NCI-H2171 (cell line): ENCODE measurements at regions not wholly inside any gene's neighbourhood (a gene's known extent, or its start where the extent isn't known, plus 50 kb on each side); places are given as distances from the start of the nearest gene placed in this dataset.
"Not testable (repeated sequence)": the region's sequence is repeated elsewhere in the genome, so short reads cannot be mapped to it uniquely, and the experiment has no call there.

ENCODE experiments used
- DNase-seq: peaks from one replicate; lab custom pipeline; 2025; lab: John Stamatoyannopoulos, UW

DNA sequence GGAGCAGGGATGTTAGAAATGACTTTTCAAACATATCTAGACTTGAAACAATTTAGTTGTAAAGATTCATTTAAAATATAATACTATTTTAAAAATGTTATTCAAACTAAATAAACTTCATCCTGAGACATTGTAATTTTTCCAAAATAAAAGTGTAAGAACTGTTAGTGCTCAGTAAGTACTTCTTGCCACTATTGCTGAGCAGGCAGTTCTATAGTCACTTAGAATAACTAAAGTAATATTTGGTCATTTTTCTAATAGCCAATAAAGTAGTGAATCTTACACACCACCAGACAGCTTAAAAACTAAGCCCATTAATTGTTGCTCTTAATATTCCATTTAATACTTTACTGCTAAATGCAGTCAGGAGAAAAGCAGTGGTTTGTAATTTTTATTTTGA, 1120.0 kb upstream of the CDH10 start:
- DNase-seq: no peak

DNA sequence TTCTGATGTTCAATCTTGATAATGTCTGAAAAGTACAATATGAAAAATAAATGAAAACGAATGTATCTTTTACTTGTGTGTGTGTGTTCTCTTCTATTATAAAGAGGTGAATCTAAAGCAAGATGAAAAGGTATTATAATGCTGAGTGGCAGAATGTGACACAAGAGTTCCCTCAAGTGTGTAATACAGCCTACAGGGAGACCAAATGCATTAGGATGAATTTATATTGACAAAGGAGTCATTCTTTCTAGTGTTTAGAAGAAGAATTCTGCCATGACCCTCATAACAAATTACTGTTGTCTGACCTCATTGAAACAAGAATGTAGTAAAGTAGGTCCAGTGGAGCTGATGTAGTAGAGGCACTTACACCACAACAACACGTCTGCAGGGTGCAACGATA, 1119.0 kb upstream of the CDH10 start:
- no peak for DNase-seq

DNA sequence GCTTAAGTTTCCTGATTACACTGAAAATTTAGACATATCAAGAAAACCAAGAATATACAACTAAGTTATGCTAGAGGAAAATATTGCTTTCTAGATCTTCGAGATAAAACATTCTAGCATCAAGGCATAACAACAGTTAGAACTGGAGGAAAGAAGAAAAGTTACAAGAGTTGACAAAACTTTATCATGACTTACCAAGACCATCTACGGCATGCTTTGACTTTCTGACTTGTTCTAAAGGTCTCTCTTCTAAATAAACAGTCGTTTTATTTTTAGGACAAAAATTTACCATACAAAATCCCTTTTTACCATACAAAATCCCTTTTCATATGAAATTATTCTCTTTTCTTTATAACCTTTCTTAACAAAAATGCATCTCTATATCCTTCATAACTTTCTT, 1110.1 kb upstream of the CDH10 start:
- DNase-seq: no peak

DNA sequence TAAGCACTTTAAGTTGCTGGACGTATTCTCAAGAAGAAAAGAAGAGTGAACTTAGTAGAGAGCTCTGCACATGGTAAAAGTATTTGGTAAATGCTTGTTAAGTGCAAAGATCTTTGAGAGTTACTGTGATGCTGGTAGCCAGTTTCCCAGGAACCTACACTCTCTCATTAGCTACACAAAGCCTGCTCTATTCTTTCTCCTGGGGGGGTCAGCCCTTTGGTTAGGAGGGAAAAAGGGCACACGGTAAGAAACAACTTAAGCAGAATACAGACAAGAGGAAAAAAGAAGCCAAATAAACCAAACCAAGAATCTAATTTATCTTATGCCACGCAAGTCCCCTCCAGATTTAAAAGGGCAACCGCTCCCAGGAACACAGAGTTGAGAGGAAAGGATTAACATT, 1100.1 kb upstream of the CDH10 start:
- DNase-seq: no peak

DNA sequence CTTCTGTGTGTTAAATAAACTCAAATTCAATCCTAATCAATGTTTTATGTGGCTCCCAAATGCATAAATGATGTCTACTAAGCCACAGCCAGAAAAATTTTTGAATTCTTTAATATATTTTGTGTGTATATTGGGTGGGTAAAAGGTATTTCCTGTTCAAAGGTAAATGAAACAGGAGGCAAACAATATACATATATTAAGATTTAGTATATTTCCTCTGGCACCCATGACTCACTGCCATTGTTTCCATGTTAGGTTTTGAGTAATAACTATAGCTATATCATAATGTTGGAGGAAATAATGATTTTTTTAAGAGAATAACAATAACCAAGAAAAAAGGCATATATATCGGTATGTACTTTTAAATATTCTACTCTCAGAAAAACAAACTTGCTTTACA, 1071.9 kb upstream of the CDH10 start:
- no peak for DNase-seq

DNA sequence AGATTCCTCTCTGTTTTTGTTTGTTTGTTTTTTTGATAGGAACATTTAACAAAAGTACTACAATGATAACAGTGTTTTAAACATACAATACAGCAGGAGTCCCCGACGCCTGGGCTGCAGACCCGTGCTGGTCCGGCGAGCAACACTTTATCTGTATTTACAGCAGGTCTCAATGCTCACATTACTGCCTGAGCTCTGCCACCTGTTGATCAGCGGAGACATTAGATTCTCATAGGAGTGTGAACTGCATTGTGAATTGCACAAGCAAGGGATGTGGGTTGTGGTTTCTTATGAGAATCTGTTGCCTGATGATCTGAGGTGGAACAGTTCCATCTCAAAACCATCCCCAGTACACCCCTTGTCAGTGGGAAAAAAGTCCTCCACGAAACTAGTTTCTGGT, 1068.5 kb upstream of the CDH10 start:
- DNase-seq: no peak

DNA sequence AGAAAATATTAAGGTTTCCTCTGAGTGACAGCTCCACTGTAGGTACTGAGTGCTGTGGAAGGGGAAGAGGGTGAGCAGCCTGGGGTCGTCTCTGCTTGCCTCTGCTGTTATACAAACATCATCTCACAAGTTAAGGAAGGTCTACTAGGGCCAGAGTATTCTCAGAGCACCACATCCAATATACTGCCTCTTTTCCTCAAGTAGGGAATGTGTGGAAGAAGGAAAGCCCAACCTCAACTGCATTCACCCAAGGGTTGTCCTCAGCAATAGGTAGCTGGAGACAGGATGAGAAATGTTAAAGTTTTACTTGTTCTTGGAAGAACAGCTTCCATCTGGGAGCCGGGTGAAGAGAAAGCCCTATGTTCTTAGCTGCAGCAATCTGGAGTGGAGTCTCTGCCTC, 1062.3 kb upstream of the CDH10 start:
- DNase-seq: no peak

DNA sequence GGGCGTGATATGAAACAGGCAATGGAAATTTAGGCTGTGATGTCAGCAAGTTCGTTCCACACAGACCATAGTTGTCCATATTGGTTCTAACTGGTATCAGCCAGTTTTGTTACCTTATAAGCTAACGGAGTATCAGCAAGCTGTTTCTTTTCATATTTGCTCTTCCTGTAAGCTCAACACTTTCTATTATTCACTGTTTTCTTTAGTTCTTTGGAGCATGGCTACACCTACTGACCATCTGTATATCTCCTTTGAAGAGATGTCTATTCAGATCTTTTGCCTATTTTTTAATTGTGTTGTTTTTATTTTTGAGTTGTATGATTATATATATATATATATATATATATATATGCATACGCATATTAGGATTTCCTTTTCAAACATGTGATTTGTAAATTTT, 1057.2 kb upstream of the CDH10 start:
- DNase-seq: no peak

DNA sequence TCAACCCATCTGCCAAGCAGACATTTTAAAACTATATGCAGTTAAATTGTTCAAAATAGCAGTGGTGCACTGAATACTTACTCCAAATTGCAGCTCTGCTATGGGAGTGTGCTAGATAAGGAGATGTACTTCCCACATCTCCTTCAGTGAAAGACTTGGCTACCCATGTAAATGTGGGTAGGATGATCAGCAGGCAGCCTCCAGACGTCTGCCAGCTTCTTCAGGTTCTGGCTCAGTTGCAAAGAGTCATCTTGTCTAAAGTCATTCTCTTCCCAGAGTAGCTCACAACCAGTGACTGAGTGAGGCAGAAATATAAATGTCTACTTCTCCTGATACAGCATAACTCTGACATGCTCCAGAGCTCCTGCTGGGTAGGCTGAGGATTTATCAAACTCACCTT, 1050.0 kb upstream of the CDH10 start:
- no peak for DNase-seq

DNA sequence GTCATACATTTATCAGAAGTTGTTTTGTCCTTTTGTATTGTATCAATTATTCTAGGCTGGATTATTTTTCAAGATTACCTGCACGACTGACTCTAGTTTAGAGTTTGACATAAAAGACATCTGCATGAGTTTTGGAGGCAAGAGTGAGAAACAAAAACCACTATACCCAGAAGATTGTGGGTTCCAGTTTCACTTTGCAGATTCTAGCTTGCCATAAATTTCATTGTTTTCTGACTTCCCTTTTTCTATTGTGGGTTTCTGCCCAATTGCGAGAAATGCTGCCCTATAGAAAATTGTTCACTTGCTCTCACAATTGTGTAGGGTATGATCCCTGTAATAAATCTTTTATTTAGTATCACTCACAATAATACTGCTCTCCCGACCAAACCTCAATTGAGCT, 1043.4 kb upstream of the CDH10 start:
- DNase-seq: no peak

DNA sequence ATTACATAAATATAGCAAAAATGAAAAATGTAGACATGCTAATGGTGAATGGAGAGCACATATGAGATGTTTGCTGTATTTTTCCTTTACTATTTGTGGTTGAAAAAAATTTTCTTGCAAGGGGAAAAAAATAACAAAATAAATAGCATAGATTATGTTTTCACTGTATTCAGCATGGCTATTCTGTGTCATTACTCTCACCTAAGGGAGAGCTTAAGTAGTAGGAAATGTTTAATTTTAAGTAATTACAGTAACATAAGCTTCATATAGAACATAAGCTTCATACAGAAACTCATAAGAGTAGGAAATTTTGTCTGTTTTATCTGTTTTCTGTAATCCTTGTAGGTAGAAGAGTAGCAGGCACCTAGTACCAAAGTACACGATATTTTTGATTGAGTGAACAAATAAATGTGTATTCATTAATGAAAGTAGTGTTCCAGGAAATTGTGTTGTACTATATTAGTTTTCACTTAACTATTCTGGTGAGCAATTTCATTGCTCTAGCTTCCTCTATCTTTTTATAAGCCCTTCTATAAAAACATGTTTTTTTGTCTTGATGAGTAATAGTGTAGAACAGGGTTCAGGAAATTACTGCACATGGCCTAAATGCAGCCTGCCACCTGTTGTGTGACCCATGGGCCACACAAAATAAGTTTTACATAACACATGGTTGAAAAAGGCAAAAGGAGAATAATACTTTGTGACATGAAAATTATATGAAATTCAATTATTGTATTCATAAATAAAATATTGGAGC, 1025.0 kb upstream of the CDH10 start:
- DNase-seq: no peak

DNA sequence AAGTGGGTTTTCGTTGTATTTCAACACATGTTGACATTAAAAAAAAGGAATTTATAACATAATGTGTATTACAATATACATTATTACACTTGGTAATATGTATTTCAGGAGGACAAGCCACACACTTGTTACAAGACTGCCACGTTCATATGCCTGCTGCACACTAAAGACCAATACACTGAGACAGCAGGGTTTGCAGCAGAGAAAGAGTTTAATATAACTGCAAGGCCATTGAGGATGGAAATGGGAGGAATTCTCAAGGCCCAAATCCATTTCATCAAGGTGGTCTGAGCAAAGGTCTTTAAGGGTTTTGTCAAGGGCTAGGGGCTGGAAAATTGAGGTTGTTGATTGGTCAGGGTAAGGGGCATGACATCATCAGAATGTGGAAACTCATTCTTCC, 1017.8 kb upstream of the CDH10 start:
- DNase-seq: no peak

DNA sequence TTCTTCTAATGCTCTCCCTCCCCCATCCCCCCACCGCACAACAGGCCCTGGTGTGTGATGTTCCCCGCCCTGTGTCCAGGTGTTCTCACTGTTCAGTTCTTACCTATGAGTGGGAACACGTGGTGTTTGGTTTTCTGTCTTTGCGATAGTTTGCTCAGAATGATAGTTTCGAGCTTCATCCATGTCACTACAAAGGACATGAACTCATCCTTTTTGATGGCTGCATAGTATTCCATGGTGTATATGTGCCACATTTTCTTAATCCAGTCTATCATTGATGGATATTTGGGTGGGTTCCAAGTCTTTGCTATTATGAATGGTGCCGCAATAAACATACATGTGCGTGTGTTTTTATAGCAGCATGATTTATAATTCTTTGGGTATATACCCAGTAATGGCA, 1005.5 kb upstream of the CDH10 start:
- not testable (repeated sequence) for DNase-seq

DNA sequence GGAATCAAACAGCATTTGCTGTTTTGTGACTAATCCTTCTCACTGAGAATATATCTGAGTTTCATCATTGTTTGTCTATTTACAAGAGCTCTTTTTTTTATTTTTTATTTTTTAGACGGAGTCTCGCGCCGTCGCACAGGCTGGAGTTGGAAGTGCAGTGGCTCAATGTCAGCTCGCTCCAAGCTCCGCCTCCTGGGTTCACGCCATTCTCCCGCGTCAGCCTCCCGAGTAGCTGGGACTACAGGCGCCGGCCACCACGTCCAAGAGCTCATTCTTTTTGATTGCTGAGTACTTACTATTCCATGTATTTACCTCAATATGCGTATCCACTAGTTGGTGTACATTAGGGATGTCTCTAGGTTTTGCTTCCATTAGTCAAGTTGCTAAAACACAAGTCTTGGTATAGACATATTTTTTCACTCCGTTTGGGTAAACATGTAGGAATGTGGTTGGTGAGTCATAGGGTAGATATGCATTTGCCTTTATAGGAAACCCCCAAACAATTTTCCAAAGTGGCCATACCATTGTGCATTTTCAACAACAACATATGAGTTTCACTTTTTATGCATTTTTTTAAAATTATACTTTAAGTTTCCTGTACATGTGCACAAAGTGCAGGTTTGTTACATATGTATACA, 1005.0 kb upstream of the CDH10 start:
- no peak for DNase-seq

DNA sequence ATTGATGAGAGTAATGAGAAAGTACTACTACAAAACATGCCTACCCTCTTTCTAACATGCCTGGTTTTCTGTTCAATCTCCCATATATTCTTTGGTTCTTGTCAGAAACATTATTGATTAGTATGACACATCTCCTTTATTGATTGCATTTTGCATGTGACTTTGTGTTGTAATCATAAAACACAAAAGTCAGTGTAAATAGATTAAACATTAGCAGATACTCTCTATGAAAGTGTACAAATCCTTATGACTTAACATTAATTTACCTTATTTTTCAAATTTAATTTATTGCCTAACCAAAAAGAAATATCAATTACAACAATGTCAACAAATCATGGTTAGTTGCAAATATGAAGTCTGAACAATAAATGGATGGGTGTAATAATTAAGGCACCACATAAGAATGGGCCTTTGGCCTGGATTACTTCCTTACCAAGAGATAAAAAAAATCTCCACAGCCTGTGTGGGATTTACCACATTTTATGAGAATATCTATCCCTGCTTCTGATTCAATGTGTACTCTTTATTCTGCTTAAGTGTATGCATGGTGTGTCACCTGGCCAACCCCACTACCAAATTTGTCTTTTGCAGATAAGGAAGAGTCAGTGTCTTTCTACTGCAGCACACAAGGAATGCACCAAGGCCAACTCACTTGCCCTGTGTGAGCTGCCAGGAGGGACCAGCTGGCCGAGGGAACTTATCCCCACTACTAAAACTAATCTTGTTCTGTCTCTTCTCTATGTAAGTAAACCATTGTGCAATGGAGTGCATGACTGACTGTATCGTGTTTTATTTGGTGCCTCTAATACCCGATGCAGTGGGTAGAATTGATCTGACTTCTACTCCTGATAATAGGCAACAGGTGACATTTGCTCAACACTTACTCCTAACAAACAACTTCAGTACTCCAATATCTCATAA, 1001.9 kb upstream of the CDH10 start:
- DNase-seq: no peak

DNA sequence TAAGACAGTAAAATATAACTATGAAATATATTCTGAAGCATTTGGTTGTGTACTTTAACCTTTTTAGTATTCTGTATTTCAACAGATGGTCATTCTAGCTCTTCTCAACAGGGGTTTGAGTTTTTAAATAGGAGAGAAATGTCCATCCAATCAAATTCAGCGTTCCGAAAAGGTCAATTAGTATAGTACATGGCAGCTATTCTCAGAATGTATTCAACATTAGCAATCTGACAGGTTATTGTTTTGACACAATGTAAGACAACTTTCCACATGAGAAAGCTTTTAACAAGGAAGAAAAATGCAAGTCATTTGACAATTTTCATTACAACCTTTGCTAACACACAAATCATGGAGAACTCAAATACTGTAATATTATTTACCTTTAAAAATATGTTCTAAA, 996.3 kb upstream of the CDH10 start:
- no peak for DNase-seq

DNA sequence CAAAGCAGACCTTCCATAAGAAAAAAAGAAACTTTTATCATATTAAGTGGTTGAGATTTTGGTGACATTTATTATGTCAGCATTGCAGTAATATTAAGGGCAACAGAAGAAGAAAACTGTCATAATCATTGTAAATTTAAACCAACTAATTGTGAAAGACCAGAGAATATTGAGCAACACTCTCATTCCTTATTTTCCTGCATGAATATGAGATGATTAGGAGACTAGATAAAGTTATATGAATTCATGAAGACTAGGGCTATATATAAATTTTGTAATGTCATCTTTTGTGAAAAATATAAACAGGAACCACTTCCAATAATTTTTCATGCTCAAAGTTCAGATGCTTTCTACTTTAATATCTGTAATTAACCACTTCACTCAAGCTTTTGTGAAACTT, 974.5 kb upstream of the CDH10 start:
- no peak for DNase-seq

DNA sequence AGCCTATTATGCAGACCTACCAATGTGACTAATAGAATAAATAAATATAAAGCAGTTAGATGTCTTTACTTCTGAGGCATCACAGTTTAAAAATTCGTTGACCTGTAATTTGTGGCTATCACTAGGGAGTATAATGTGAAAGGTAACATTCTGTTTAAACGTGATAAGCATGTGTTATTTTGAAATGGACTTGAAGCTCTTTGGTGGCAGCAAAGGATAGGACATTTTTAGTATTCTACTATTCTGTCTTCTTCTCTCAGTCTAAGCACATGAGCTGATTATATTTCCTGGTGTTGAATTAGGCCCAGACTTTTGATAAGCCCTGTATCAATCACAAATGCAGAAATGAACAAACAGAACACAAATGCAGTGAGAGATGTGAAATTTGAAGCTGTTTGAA, 974.0 kb upstream of the CDH10 start:
- DNase-seq: no peak

DNA sequence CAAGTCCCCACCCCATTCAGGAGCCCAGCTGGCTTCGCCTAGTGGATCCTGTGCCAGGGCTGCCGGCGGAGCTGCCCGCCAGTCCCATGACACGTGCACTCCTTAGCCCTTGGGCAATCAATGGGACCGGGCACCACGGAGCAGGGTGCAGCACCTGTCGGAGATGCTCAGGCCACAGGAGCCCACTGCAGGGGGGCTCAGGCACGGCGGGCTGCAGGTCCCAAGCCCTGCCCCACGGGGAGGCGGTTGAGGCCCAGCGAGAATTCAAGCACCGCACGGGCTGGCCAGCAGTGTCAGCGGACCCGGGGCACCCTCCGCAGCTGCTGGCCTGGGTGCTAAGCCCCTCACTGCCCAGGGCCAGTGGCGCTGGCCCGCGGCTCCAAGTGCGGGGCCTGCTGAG, 969.7 kb upstream of the CDH10 start:
- no peak for DNase-seq

DNA sequence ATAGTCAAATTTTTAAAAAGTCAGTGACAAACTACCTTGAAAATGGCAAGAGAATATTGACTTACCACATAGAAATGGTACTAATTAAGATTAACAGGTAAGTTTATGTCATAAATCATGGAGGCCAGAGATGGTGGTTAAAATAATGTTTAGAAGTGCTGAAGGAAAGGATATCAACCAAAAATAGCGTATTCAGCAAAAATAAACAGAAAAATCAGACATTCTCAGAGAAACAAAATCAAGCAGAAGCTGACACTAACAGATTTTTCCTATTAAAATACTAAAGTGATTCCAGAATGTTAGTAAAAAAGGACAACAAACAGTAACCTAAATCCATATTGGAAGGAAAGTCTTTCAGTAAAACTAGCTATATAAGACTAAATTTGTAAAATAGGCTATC, 959.9 kb upstream of the CDH10 start:
- DNase-seq: no peak

DNA sequence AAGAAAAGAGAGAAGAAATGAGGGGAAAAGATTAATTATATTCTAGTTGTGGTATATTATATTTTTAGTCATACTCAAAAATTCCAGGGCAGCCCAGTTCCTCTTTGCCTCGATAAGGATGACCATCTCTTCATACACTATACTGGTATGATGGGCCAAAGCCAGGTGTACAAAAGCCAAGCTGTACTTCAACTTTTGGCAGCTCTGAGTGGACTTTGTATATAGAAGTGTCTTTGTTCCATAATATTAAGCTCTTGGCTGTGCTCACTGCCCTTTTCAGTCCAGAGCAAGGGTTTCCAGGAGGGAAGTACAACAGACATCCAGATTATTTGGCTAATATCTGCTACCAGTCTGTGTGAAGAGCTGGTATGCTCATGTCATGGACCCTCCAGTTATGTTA, 934.3 kb upstream of the CDH10 start:
- no peak for DNase-seq

DNA sequence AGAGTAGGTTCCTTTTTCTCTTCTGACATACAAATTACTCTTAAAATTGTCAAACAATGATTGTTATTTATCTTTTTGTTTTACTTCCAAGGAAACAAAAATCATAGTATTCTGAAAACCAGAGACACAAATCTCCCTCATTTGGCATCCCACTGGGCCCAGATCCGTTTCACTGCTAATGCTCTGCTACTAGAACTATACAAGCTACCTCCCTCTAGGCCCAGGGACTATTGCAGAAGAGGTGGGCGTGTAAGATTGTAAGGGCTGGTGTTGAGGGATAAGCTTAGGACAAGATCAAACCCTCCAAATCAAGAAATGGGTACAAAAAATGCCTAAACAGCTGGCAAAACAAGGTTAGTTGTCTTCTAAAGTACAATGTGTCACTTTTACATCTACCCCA, 928.9 kb upstream of the CDH10 start:
- no peak for DNase-seq

DNA sequence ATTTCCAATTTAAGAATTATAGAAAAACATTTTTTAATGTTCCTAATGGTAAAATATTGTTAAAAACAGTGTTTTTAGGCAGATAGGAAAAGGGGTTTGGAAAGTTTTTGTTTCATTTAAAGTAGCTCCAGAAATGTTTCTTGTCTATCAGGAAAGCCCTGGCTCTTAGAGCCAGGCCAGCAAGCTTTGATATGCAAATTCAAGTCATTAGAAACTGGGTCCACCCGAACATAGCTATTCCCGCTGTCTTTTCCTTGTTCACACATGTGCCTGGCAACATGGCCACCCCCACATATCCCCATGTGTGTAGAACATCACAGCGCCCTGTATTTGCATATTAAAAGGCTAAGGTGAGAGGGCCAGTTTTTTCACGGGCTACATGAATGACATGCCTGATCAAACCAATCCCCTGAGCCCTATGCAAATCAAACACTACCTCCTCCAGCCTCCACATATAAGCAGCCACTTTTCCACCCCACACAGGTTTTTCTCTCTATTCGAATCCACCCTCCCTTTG, 925.3 kb upstream of the CDH10 start:
- DNase-seq: no peak
